ENCODE measurements at regions not wholly inside any gene's neighbourhood (a gene's known extent, or its start where the extent isn't known, plus 50 kb on each side); places are given as distances from the start of the nearest gene placed in this dataset.

- TF ChIP-seq TCF12 (IDR thresholded peaks at IDR 0.05; ENCODE audit: low read depth) (no peak), CREB1 (IDR thresholded peaks at IDR 0.05; ENCODE audit: low read depth) (no peak), CEBPB (IDR thresholded peaks at IDR 0.05) (no peak), EP300 (IDR thresholded peaks at IDR 0.05; ENCODE audit: borderline replicate concordance) (no peak)
Observed at GRCh38 chr2:30339071-30339470, 107.7 kb downstream of the LBH start.
